GM20431 (cell line): ENCODE measurements at regions not wholly inside any gene's neighbourhood (a gene's known extent, or its start where the extent isn't known, plus 50 kb on each side); places are given as distances from the start of the nearest gene placed in this dataset.

Experiments
- in situ Hi-C: fragments of 300-500 bp; cut with MseI, MboI; formaldehyde crosslinking; loops from one replicate; pipeline ENCODE4 v1.15.0; 2020; ENCODE audit warnings: low sequenced_read_pairs; ENCODE audit not compliant: unreplicated experiment

GRCh38 chr1:29498126-29499103, 262.1 kb downstream of the PTPRU start:
- in situ Hi-C loops: no loop called here

- in situ Hi-C loops: no loop called here
Observed at GRCh38 chr1:29497395-29498125, 261.2 kb downstream of the PTPRU start.

- in situ Hi-C loops: no loop called here
Observed at GRCh38 chr1:29496701-29497100, 260.4 kb downstream of the PTPRU start.

- in situ Hi-C loops: no loop called here
Observed at GRCh38 chr1:29490204-29490934, 254.0 kb downstream of the PTPRU start.

GRCh38 chr1:29489471-29489870, 253.1 kb downstream of the PTPRU start:
- in situ Hi-C loops: no loop called here

- in situ Hi-C loops: no loop called here
Observed at GRCh38 chr1:29488794-29489311, 252.5 kb downstream of the PTPRU start.

- in situ Hi-C loops: no loop called here
Observed at GRCh38 chr1:29488086-29488793, 251.9 kb downstream of the PTPRU start.

- in situ Hi-C loops: no loop called here
Observed at GRCh38 chr1:29487291-29487690, 251.0 kb downstream of the PTPRU start.

GRCh38 chr1:29485096-29485925, 249.0 kb downstream of the PTPRU start:
- in situ Hi-C loops: no loop called here

- in situ Hi-C loops: no loop called here
Observed at GRCh38 chr1:29482991-29483390, 246.7 kb downstream of the PTPRU start.

GRCh38 chr1:29482064-29482463, 245.7 kb downstream of the PTPRU start:
- in situ Hi-C loops: no loop called here

- in situ Hi-C loops: no loop called here
Observed at GRCh38 chr1:29481031-29481430, 244.7 kb downstream of the PTPRU start.

- in situ Hi-C loops: no loop called here
Observed at GRCh38 chr1:29478879-29479278, 242.6 kb downstream of the PTPRU start.

- in situ Hi-C loops: no loop called here
Observed at GRCh38 chr1:29478151-29478791, 241.9 kb downstream of the PTPRU start.

GRCh38 chr1:29475326-29475725, 239.0 kb downstream of the PTPRU start:
- in situ Hi-C loops: no loop called here

- in situ Hi-C loops: no loop called here
Observed at GRCh38 chr1:29474274-29475244, 238.2 kb downstream of the PTPRU start.

GRCh38 chr1:29473161-29473855, 237.0 kb downstream of the PTPRU start:
- in situ Hi-C loops: no loop called here
